Fibroblast of lung (primary cell): ENCODE measurements at regions not wholly inside any gene's neighbourhood (a gene's known extent, or its start where the extent isn't known, plus 50 kb on each side); places are given as distances from the start of the nearest gene placed in this dataset.
A peak's percentile ranks its signal among the peaks of the same experiment; 100 is the strongest.

ENCODE experiments used
- DNase-seq, 2 donors: peaks; one replicate each; pipeline versions ENCODE4 v3.0.0 to v3.0.0-alpha.2; 2010; ENCODE audit warnings: low read depth in 2 of 2
- H2AFZ ChIP-seq: 2 replicates; pipeline ENCODE4 v1.5.1; 2012; ENCODE audit warnings: low read length, control low read depth, inconsistent platforms
- H3K27ac ChIP-seq: 2 replicates; pipeline ENCODE4 v1.5.1; 2011; ENCODE audit warnings: low read length, control low read depth; ENCODE audit not compliant: insufficient read depth
- H3K27me3 ChIP-seq: 2 replicates; pipeline ENCODE4 v1.5.1; 2011; ENCODE audit warnings: mild to moderate bottlenecking, low read length; ENCODE audit not compliant: control insufficient read depth, insufficient read depth
- H3K36me3 ChIP-seq: 2 replicates; pipeline ENCODE4 v1.5.1; 2011; ENCODE audit warnings: low read length; ENCODE audit not compliant: control insufficient read depth, insufficient read depth
- H3K4me1 ChIP-seq: 2 replicates; pipeline ENCODE4 v1.5.1; 2011; ENCODE audit warnings: low read length; ENCODE audit not compliant: control insufficient read depth, insufficient read depth; ENCODE audit errors: extremely low read depth
- H3K4me2 ChIP-seq: 2 replicates; pipeline ENCODE4 v1.5.1; 2011; ENCODE audit warnings: low read length, control low read depth; ENCODE audit not compliant: insufficient read depth; ENCODE audit errors: extremely low read depth
- H3K4me3 ChIP-seq, 4 experiments: fragments of 200-600 bp in 1 of 4; sonication (generic) in 1 of 4; replicated peaks in 1 of 4; 2 replicates each; pipeline ENCODE4 v1.5.1; 2011 to 2016; ENCODE audit warnings: low read length in 4 of 4, low read depth in 3 of 4, mild to moderate bottlenecking in 3 of 4, control low read depth in 2 of 4, inconsistent platforms in 1 of 4, mixed read lengths in 1 of 4; ENCODE audit not compliant: insufficient read depth in 1 of 4; ENCODE audit errors: control extremely low read depth in 1 of 4
- H3K79me2 ChIP-seq: 2 replicates; pipeline ENCODE4 v1.5.1; 2012; ENCODE audit warnings: mild to moderate bottlenecking, low read length, inconsistent platforms; ENCODE audit not compliant: control insufficient read depth, insufficient read depth
- H3K9ac ChIP-seq: 2 replicates; pipeline ENCODE4 v1.5.1; 2011; ENCODE audit warnings: mild to moderate bottlenecking, low read length, control low read depth; ENCODE audit not compliant: insufficient read depth
- H3K9me3 ChIP-seq: 2 replicates; pipeline ENCODE4 v1.5.1; 2012; ENCODE audit warnings: low read depth, low read length; ENCODE audit not compliant: control insufficient read depth, insufficient read depth
- H4K20me1 ChIP-seq: 2 replicates; pipeline ENCODE4 v1.5.1; 2011; ENCODE audit warnings: low read length; ENCODE audit not compliant: control insufficient read depth, insufficient read depth; ENCODE audit errors: extremely low read depth
- EZH2 ChIP-seq: IDR thresholded peaks from 2 replicates; pipeline ENCODE4 v1.5.1; 2012; ENCODE audit warnings: low read length, control low read depth, mild to moderate bottlenecking; ENCODE audit errors: missing control alignments
- TF ChIP-seq, protein P1 (sequence below), 2 donors: IDR thresholded peaks in 1 of 2; conservative IDR thresholded peaks in 1 of 2; 1 replicate in 1 of 2; 2 replicates in 1 of 2; pipeline ENCODE4 v1.5.1; 2011 to 2012; ENCODE audit warnings: low read length in 2 of 2, control low read depth in 1 of 2, inconsistent platforms in 1 of 2, low read depth in 1 of 2, mild to moderate bottlenecking in 1 of 2

- Histone ChIP-seq H3K36me3 (no peaks in the 10 kb centered on the region), H3K9me3 (no peaks in the 10 kb centered on the region), H3K4me2 (no peak overlapping the region), H4K20me1 (no peaks in the 10 kb centered on the region), H3K79me2 (no peaks in the 10 kb centered on the region), H3K9ac (no peak overlapping the region), H2AFZ (no peak overlapping the region), H3K4me1 (peaks cover 6% of the 10 kb centered on the region), H3K4me3 (no peak overlapping the region), H3K27ac (no peak overlapping the region), H3K27me3 (no peaks in the 10 kb centered on the region)
- no peak for TF ChIP-seq EZH2
- TF ChIP-seq, protein P1, sequence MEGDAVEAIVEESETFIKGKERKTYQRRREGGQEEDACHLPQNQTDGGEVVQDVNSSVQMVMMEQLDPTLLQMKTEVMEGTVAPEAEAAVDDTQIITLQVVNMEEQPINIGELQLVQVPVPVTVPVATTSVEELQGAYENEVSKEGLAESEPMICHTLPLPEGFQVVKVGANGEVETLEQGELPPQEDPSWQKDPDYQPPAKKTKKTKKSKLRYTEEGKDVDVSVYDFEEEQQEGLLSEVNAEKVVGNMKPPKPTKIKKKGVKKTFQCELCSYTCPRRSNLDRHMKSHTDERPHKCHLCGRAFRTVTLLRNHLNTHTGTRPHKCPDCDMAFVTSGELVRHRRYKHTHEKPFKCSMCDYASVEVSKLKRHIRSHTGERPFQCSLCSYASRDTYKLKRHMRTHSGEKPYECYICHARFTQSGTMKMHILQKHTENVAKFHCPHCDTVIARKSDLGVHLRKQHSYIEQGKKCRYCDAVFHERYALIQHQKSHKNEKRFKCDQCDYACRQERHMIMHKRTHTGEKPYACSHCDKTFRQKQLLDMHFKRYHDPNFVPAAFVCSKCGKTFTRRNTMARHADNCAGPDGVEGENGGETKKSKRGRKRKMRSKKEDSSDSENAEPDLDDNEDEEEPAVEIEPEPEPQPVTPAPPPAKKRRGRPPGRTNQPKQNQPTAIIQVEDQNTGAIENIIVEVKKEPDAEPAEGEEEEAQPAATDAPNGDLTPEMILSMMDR (conservative IDR thresholded peaks at IDR 0.05 in 1 of 2, IDR thresholded peaks at IDR 0.05 in 1 of 2; ENCODE audit: low read depth in 1 of 2, low read length in 2 of 2), result no peak
- DNase-seq, result no peak
These were observed 416.6 kb upstream of the TBL1XR1 start for GRCh38 chr3:177613901-177614300.

DNA sequence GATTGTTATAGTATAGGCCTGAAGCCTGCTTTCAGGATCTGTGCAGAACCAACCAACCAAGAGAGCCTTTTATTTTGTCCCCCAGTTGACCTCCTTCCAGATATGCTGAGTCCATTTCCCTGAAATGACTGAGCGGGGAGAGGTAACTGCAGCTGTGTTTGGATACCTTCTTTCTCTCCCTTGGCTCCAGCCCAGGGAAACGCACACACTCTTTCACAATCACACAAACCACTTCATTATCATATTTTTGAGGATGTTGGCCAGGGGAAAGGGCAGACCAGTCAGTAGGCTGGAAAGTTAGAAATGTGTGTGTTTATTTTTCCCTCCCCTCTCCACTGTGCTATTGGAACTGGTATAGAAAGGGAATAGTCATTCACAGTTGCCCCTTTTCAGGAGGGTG is 417.7 kb upstream of the TBL1XR1 start:
- H3K9ac ChIP-seq, result no peak overlapping the region
- H3K36me3 ChIP-seq, result no peaks in the 10 kb centered on the region
- peak; percentile 98 to 99 for DNase-seq
- H3K27me3 ChIP-seq, result no peaks in the 10 kb centered on the region
- no peak overlapping the region for H3K4me2 ChIP-seq
- peaks cover 7% of the 10 kb centered on the region for H3K4me1 ChIP-seq
- H3K9me3 ChIP-seq, result no peaks in the 10 kb centered on the region
- H3K79me2 ChIP-seq, result no peaks in the 10 kb centered on the region
- H3K27ac ChIP-seq, result peak overlapping the region; percentile 10
- TF ChIP-seq, protein P1 (conservative IDR thresholded peaks at IDR 0.05 in 1 of 2, IDR thresholded peaks at IDR 0.05 in 1 of 2; ENCODE audit: low read depth in 1 of 2, low read length in 2 of 2), result no peak
- TF ChIP-seq EZH2, result no peak
- H4K20me1 ChIP-seq, result no peaks in the 10 kb centered on the region
- no peak overlapping the region for H3K4me3 ChIP-seq
- H2AFZ ChIP-seq, result no peak overlapping the region

DNA sequence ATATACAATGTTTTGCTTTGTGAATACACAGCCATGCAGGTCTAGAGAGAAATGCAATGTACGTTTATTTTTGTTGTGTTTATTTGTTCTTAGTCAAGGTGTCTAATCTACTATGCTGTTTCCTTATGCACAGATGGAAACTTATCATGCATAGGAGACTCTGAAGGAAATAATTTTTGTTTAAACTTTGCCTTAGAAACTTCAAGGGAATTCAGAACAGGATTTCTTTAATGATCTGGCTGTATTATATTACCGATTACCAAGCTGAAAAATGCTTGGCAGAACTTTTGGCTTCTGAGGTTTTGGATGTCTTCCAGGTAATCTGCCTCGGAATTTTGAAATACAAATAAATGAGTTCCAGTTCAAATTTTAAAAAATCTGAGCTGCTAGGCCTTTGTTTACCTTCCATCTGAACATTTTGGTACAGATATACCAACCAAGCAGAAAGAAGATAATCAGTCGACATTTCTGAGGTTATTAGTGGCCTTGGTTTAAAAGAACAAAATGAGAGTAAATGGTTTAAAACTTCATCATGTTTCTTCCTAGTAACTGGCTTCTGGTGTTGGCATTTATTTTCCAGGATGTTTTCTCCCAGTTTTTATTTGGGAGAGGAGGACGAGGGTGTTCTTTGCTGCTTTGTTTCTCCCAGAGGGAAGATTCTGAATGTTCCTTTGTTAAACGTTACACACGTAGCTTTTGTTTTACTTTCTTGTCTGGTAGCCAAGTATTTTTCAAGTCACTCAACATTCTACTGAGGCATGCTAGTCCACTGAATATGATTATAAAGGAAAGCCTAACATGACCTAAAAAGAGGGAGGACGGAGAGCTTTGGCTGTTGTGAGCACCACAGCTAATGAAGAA is 421.8 kb upstream of the TBL1XR1 start:
- Histone ChIP-seq H3K27ac (peak overlapping the region; percentile 14), H3K9me3 (no peaks in the 10 kb centered on the region), H3K4me1 (peaks cover 7% of the 10 kb centered on the region), H2AFZ (no peak overlapping the region), H3K27me3 (no peaks in the 10 kb centered on the region), H3K4me2 (no peak overlapping the region), H4K20me1 (no peaks in the 10 kb centered on the region), H3K36me3 (no peaks in the 10 kb centered on the region), H3K79me2 (no peaks in the 10 kb centered on the region), H3K9ac (no peak overlapping the region), H3K4me3 (no peak overlapping the region)
- no peak for TF ChIP-seq EZH2
- TF ChIP-seq, protein P1 (conservative IDR thresholded peaks at IDR 0.05 in 1 of 2, IDR thresholded peaks at IDR 0.05 in 1 of 2; ENCODE audit: low read depth in 1 of 2, low read length in 2 of 2), result no peak
- peak; percentile 86 to 92 for DNase-seq
